Hematopoietic multipotent progenitor cell treated with erythropoietin and hydrocortisone succinate and interleukin-3 and kit ligand, for 6 days (in vitro differentiated cells): ENCODE measurements at regions not wholly inside any gene's neighbourhood (a gene's known extent, or its start where the extent isn't known, plus 50 kb on each side); places are given as distances from the start of the nearest gene placed in this dataset.

Source experiments
- DNase-seq: peaks from one replicate; pipeline ENCODE4 v3.0.0-alpha.2; 2015

DNA sequence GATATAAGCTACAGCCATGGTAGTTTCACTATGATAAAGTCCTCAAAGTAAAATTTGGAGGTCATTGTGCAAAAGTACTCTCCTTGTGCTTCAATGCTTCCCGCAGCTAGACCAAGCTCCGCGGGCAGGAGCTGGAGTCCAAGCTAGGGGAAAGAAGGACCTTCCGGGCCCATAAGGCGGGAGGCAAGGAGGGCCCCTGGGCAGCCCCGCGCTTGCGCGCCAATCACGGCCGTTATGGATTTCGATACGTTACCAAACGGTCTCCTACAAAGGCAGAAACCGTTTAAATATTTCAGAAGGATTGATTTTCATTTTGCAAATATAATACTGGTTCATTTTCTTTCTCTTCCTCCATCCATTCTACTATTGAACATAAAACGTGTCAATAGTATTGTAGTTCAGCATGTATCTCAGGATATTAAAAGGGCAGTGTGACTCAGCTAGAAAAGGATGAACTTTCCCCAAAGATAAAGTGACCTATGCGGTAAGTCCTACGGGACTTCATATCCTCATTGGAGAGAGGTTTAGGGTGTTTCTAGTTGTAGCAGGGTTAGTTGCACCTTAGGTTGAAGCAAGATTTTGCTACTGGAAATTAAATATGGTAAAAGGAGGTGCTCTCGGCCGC is 128.0 kb downstream of the KIF20B start:
- DNase-seq, result no peak

DNA sequence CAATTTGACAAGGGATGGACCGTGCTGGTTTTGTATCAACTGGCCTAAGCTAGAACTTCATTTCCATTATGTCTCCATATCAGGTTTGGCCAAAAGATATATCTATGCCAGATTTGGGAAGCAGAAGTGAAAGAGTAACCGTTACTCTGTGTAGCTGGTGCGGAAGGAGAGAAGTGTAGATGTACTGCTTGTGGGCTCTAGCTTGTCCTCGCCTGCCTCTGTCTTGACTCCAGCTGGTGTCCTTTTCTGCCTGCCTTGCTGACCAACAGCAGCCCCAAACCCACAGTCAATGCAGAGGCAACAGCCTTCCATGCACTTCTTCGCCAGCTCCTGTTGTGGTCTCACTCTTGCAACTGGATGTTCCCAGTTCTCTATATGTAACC is 128.5 kb downstream of the KIF20B start:
- DNase-seq, result no peak

DNA sequence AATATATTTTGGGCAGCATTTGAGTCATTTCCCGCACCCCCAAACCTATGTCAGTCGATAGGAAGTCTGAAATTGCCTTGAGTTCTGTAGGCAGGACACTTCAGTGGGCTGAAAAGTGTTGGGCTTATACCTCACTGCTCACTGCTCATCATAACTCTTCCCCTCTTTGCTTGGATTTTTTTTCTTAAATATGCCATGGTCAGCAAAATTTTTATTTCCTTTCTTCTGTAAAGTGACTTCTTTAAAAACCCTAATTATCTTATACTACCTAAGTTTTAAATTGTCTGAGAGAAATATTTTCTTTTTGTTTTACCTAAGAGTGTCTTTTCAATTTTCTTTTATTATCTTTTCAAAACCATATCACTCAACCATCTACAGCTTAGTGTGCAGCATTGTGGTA is 129.2 kb downstream of the KIF20B start:
- DNase-seq, result no peak

DNA sequence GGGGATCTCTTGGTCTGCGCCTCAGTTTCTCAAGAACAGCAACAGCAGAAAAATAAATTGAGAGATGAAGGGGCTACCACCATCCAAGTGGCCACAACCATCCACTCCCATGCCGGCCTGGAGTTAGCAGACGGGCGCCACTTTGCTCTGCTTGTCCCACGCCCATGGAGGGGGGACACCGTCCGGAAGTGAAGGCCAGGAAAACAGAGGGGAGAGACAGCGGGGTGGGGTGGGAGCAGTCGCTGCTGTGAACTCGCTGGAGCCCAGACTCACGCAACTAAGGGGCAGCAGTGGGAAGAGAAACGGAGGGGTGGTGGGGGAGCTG is 135.4 kb downstream of the KIF20B start:
- DNase-seq, result no peak

DNA sequence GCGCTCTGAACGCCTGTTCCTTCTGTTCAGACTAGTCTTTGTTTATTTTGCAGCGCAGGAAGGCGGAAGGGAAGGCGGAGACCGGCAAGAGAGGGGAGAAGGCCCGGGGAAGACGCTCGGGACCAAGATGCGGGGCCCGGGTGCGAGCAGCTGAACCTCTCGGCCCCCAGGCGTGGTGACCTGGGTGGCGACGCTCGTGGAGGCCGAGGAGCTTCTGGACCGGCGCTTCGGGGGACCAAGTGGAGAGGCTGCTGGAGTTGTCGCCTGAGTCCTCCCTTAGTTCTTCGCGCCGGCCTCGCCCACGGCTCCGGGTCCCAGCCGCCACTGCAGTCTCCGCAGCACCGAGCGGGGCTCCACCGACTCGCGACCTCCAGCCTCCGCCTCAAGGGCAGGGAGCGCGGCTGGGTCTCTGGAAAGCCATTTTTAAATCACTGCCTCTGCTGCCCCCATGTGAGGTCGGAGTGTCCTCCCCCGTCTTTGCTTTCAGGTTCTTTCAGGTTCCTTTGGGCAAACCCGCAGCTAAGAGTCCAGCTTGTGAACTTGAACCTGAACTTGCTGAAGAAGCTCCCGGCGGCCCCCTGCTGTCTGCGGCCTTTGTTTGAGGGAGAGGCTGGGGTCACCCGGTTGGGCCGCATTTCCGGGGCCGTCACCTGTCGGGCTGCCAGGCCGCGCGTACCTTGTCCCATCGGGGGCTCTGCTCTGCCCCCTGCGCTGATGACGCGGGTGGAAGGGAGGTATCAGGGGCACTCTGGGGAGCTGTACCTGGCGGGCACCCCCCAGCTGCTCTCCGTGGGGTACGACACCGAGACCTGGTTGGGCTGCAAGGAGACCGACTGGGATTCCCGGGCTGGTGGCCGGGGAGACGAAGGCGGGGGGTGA is 136.0 kb downstream of the KIF20B start:
- DNase-seq, result peak; percentile 11

DNA sequence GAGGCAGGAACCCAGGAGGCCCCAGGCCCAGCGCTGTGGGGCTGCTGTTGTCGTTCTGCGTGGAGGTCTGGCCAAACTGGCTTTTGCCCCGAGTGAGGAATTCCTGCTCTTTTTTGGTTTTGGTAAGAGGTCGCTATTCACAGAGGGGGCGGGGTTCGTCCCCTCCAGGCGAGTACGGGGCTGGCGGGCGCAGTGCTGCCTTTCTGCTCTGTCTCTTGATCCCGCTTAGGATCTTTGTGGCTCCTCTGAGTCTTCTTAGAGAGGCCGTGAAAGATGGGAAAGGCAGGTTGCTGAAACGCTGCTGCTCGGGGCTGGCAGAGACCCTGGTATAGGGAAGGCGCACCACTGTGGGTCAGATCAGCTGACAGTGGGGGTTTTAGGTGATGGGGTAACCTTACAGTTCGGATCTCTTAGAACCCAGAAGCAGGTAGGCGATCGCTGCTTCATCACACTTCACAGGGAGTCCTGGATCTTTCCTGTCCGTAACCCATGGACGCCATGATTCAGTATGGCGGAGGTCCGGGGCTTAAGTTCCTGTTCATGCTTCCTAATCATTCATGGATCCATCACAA is 136.7 kb downstream of the KIF20B start:
- no peak for DNase-seq

DNA sequence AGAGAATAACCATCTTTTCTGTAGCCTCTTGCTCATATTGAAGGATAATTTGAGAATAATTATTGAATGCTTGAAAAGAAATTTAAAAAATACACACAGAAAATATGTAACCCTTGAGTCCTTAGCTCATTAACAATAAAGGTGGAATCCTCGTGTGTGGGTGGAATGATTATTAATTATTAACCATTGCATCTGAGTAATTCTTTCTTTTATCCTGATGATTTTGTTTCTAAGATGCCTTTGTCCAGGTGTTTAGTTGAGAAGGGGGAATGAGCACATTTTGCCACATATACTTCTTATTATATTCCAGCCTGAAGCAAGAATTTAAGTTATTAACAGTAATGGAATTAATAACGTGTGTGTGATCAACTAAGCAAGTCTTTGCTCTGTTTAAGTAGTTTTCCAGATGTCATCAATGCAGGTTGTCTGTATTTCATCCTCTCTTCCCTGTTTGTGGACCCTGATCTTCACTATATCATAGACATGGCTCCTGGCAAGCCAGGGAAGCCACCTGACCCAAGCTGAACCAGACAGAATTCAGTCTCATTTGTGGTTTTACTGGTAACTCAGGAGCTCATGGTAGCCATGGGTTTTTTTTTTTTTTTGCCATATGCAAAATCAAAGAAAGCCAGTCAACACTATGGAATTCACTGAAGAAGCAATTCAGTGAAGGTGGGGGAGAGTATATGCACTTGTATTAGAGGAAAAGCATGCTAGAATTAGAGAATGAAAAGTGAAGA is 144.3 kb downstream of the KIF20B start:
- no peak for DNase-seq

DNA sequence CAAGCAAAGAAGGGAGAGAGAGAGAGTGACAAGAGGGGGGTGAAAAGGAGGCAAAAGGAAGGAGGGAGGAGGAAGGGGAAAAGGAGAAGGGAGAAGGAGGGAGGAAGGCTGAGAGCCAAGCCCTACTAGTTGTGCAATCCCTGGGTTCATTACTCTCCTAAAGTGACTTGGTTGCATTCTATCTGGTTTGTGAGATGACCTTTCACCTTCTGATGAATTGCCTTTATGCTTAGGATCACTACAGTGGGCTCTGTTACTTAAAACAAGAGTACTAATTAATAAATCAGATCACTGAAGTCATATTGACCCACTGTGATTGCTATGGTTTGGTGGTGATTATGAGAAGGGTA is 144.9 kb downstream of the KIF20B start:
- no peak for DNase-seq

DNA sequence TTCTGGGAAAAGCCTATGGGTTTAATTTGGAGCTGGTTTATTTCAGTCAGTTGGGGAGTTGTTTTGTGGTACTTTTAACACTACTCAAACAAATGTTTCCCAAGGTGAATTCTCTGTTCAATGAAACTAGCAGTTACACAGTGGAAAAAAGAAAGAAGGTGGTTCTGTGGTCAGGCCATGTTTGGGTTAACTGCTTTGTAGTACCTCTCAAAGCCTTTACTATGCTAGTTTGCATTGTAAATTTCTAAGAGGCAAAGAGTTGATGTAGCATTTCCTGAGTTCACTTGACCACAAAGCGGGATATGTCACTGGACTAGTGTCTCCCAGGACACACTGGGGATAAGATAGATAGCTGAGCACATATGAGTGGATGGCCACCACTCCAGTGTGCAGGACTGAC is 145.4 kb downstream of the KIF20B start:
- DNase-seq, result no peak

DNA sequence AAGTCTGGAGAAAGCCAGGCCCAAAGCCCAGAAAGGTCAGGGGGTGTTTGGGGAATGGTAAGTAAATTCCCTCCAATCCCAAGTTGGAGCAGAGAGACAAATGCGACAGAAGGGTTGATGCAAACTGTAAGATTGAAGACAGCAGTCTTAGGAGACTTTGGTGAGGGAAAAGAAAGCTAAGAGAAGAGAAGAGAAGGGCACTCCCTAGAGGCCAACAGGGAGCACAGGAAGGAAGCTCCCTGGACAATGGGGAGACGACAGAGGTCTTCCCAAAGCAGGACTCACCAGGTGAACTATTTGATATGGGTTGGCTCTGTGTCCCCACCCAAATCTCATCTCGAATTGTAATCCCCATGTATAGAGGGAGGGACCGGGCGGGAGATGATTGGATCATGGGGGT is 151.5 kb downstream of the KIF20B start:
- DNase-seq, result no peak

DNA sequence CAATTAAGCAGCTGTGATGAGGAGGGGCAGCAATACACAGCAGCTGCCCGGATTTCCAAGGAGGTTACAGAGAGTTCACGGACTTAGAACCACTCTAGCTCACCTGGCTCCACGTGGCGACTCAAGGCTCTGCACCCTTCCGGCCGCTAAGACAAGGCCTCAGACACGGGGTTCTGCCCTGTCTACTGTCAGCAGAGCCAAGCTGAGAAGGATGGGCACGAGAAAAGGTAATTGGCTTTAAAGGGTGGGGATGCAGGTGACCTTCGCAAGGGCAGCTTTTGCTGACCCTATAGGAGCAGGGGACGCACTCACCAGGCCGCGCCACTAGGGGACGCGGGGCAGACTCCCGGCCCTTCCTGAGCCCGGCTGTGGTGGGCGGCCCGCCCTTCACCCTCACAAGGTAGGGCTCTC is 152.4 kb downstream of the KIF20B start:
- no peak for DNase-seq

DNA sequence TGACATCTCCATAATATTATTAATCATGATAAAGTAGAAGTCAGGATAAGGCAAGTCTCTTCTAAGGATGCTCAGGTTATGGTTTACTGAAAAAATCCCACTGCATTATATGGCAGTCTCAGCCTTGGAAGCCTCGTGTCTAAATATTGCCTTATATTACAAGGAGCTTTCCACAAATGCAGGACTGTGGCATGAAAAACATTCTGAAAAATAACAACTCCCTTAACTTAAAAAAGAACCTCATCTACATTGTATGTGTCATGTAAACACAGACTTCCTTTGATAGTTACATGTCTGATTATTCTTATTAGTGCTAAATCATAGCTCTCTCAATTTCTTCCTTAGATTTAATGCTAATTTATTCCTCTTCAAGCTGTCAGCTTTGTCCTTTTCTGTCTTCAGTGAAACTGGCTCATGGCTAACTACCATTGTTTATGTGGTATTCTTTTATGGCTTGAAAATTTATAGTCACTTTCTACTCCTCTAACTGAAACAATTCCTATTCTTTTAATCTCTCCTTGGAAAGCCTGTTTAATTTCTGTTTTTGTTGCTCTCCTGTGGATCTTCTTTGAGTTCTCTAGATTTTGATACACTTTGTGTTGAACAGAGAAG is 156.1 kb downstream of the KIF20B start:
- no peak for DNase-seq

DNA sequence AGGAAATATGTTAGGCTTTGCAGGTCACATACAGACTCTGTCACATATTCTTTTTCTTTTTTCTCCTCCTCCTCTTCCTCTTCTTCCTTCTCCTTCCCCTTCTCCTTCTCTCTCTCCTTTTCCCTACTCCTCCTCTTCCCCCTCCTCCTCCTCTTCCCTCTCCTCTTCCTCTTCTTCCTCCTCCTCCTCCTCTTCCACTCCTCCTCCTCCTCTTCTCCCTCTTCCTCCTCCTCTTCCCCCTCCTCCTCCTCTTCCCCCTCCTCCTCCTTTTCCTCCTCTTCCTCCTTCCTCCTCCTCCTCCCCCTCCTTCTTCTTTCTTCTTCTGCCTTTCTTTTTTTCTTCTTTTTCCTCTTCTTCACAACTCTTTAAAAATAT is 159.8 kb downstream of the KIF20B start:
- DNase-seq, result no peak

DNA sequence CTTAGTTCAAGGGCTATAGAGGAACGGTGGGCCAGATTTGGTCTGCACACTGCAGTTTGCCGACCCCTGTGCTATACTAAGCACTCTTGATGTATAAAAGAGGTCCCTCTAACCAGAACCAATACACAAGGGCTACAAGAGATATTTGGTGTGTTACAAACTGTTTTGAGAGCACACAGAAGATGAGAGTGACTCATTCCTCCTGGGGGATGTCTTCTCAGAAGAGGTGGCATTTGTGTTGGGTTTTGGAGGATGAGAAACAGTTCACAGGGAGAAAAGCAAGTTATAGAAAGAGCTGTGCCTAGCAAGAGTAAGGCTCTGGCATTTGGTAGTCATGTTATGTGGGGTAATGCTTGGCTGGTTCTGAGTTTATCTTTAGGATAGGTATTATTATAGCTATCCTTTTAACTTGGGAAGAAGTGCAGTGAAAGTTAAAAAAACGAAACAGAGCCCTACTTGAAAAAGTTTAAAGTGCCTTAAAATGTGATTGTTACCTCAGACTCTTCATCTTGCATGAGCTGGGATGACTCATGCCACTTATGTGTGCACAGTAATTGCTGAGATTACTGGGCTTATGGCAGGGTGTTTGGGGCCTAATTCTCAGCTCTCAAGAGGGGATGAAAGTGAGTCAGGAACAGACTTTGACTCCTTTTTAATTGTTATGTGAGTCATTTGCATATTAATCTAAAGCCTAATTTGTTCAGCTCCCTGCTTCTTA is 160.4 kb downstream of the KIF20B start:
- DNase-seq, result no peak

DNA sequence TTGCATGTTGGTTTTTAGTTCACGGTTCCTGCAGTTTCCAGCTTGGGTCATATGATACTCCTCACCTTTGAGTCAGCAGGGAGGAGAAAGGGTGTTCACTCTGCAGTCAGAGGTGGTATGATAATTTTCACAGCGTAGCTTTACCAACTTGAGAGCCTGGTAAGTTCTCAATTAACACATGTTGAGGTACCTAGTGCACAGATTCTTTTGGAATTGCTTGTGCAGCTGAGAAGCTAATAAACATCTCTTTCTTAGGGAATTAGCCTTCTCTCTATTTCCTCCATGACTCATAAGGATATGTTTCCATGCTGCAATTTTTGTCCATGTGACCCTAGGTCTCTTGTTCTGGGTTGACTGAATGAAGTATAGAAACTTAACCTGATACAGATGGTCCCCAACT is 166.6 kb downstream of the KIF20B start:
- DNase-seq, result no peak

DNA sequence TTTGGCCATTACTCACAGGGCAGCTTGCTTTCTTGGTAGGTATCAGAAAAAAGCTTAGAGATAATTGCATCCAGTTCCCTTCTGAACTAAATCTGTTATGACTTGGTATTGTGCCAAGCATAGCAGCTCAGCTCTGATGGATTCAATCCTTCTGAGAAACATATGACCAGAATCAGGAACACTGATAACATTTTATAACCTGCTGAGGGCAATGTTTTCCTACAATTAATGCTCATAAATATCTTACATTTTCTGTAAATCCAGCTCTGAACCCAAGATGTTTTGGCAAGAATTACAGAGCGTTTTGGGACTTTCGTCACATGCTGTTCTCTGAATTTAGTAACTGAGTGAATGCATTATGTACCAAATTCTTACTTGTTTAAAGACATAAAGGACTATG is 167.8 kb downstream of the KIF20B start:
- no peak for DNase-seq

DNA sequence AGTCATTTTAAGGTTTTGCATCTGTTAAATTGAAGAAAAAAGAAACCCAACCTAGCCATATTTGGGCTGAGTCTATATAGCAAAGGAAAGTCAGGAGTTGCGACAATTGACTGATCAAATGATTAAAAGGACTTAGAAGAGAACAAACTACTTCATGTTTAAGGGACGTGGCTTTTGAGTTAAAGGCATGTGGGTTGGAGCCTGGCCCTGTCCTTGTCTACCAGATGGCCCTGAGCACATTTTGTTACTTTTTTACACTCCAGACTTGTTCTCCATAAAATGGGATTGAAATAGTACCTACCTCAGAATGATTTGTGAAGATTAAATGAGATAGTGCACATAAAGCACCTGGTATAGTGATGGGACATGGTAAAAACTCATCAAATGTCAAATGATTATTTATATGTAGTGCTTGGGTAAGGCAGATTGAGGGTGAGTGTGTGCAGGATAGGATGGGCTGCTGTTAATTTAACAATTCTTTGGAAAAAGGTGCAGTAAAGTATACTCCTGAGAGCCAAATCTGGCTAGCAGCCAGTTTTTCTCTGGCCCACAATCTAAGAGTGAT is 168.3 kb downstream of the KIF20B start:
- DNase-seq, result no peak

DNA sequence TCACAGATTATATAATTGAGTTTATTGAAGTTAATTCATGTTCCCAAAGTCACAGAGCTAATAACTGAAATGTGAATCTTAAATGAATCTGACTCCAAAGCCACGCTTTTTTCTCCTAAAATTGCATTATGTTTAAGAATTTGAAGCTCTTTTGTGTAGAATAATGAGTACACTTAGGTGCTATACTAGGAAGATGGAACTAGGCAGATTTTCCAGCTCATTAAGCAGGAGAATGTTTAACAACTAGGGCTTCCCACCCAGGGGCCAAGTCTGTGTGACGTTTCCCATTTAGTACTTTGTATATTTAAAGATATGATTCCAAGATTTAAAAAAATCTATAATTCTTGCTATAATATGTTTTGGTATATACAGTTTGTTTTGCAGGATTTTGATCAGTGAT is 169.5 kb downstream of the KIF20B start:
- no peak for DNase-seq

DNA sequence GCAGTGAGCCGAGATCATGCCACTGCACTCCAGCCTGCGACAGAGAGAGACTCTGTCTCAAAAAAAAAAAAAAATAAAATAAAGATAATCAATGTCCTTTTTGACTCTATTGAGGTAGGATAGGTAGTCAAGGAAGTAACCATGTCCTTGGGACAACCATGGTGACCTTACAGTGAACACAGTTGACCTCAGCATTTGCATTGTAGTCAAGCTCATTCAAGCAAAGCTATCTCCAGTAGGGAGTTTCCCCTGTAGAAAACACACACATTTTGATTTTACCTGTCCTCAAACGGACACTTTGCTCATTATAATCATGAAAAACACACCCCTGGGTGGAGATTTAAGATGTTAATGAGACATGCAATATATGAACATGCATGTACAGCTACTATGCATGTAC is 171.7 kb downstream of the KIF20B start:
- no peak for DNase-seq

DNA sequence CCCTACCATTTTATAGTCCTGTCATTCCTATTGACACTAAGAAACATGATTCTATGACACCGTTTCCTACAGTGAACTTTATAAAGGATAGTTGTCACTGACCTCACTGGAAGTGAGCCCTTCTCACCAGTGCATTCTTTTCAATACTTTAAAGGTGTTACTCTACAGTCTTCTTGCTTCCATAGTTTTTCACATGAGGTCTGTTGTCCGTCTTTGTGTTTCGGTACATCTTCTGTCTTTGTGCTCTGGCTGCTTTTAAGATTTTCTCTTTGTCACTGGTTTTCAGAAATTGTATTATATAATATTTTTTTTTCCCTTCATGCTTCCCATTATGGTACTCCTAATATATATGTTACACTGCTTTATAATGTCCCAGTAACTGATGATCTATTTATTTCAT is 174.2 kb downstream of the KIF20B start:
- DNase-seq, result no peak

DNA sequence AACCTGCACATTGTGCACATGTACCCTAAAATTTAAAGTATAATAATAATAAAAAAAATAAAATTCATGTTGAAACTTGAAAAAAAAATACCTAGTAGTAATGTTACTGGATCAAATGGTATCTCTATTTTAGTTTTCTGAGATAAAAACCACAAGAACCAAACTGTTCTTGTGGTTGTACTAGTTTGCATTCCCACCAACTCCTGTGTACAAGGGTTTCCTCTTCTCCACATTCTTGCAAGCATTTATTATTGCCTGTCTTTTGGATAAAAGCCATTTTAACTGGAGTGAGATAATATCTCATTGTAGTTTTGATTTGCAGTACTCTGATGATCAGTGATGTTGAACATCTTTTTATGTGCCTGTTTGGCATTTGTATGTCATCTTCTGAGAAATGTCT is 177.7 kb downstream of the KIF20B start:
- DNase-seq, result no peak

DNA sequence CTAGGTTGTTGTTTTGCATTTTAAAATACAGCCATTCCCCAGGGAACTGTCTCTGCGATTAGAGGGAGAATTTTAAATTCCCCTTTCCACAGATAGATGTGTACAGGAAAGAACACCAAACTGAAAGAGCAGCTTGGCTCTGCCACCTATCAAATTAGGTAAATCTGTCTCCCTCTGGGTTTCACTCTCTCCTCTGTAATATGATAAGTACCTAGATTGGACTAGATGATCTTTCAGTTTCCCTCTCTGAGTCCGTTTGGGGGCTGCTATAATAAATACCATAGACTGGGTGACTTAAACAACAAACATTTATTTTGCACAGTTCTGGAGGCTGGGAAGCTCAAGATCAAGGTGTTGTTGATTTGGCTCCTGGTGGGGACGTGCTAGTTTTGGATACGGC is 186.0 kb downstream of the KIF20B start:
- no peak for DNase-seq

DNA sequence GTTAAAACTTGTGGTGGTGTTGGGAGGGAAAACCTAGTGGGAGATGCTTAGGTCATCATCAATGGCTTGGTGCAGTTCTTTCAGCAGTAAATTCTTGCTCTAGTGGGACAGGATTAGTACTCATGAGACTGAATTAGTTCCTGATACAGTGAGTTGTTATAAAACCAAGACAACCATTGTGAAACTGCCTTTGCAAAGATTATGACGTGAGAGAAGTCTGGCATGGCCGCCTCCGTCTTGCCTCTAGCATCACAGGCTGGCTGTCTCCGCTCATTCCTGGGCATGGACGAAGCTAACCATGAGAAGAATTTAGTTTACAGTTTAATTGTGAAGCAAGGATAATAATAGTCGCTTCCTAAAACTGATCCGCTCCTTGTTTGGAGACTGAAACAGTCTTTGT is 186.4 kb downstream of the KIF20B start:
- DNase-seq, result no peak
